MCF 10A (cell line): ENCODE measurements at regions not wholly inside any gene's neighbourhood (a gene's known extent, or its start where the extent isn't known, plus 50 kb on each side); places are given as distances from the start of the nearest gene placed in this dataset.

Experiments used
- BruUV-seq: library from RNA; stranded (reverse); fragments of 400-500 nt; replicated peaks from 2 replicates; lab custom pipeline; 2021; lab: Mats Ljungman, UMichigan
- CTCF ChIA-PET: fragments of 300-600 bp; sonication (Branson Sonifier 250); formaldehyde crosslinking; extraction: SDS; loops from one replicate; lab custom pipeline; 2021; ENCODE audit warnings: antibody characterized with exemption, inconsistent platforms; lab: Yijun Ruan, JAX
- POLR2A ChIA-PET: fragments of 300-600, 350-650 bp; sonication (Branson Sonifier 250); formaldehyde crosslinking; extraction: SDS; loops from one replicate; lab custom pipeline; 2020; ENCODE audit warnings: antibody characterized with exemption, inconsistent platforms; lab: Yijun Ruan, JAX
- DNase-seq: peaks from one replicate; pipeline ENCODE4 v3.0.0-alpha.2; 2018; ENCODE audit not compliant: unreplicated experiment
- H3K27ac Mint-ChIP-seq: one replicate; pipeline ENCODE4 v1.8.0; 2022; ENCODE audit warnings: mild to moderate bottlenecking, low read depth, mixed read lengths; ENCODE audit not compliant: unreplicated experiment
- H3K27me3 Mint-ChIP-seq: one replicate; pipeline ENCODE4 v1.8.0; 2022; ENCODE audit warnings: mixed read lengths; ENCODE audit not compliant: insufficient read depth, unreplicated experiment
- H3K36me3 Mint-ChIP-seq: one replicate; pipeline ENCODE4 v1.8.0; 2022; ENCODE audit warnings: mild to moderate bottlenecking, moderate library complexity, mixed read lengths; ENCODE audit not compliant: insufficient read depth, unreplicated experiment
- H3K4me1 Mint-ChIP-seq: one replicate; pipeline ENCODE4 v1.8.0; 2022; ENCODE audit warnings: mixed read lengths; ENCODE audit not compliant: insufficient read depth, unreplicated experiment
- H3K4me3 Mint-ChIP-seq: one replicate; pipeline ENCODE4 v1.8.0; 2022; ENCODE audit warnings: mild to moderate bottlenecking, moderate library complexity, mixed read lengths; ENCODE audit not compliant: unreplicated experiment
- H3K9me3 Mint-ChIP-seq: one replicate; pipeline ENCODE4 v1.8.0; 2022; ENCODE audit warnings: mixed read lengths; ENCODE audit not compliant: unreplicated experiment
- intact Hi-C: fragments of 100-400 bp; cut with micrococcal nuclease; formaldehyde crosslinking; loops from 2 replicates; pipeline ENCODE4 v1.14.1; 2022
- TF ChIP-seq, protein P1 (sequence below): fragments of 200-600 bp; IDR thresholded peaks from one replicate; pipeline ENCODE4 v1.8.0; 2022; ENCODE audit warnings: antibody characterized with exemption, mild to moderate bottlenecking; ENCODE audit not compliant: unreplicated experiment

- H3K4me3 Mint-ChIP-seq: no peak overlapping the region
- POLR2A ChIA-PET: interaction anchor here (1.1 to 1.6 kb wide), 3 partner anchors 9 to 15 kb away, joined by 3 to 5 read pairs (median 3); no protein-coding TSS in a partner anchor
- no peaks in the 10 kb centered on the region for H3K9me3 Mint-ChIP-seq
- H3K27ac Mint-ChIP-seq: peak overlapping the region; percentile 78
- H3K27me3 Mint-ChIP-seq: no peaks in the 10 kb centered on the region
- peaks cover 20% of the 10 kb centered on the region for H3K36me3 Mint-ChIP-seq
- CTCF ChIA-PET: no interaction called here
- TF ChIP-seq, protein P1, sequence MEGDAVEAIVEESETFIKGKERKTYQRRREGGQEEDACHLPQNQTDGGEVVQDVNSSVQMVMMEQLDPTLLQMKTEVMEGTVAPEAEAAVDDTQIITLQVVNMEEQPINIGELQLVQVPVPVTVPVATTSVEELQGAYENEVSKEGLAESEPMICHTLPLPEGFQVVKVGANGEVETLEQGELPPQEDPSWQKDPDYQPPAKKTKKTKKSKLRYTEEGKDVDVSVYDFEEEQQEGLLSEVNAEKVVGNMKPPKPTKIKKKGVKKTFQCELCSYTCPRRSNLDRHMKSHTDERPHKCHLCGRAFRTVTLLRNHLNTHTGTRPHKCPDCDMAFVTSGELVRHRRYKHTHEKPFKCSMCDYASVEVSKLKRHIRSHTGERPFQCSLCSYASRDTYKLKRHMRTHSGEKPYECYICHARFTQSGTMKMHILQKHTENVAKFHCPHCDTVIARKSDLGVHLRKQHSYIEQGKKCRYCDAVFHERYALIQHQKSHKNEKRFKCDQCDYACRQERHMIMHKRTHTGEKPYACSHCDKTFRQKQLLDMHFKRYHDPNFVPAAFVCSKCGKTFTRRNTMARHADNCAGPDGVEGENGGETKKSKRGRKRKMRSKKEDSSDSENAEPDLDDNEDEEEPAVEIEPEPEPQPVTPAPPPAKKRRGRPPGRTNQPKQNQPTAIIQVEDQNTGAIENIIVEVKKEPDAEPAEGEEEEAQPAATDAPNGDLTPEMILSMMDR: no peak
- BruUV-seq: TSS peak; percentile 61
- intact Hi-C loops: no loop called here
- DNase-seq: peak; percentile 57
- H3K4me1 Mint-ChIP-seq: peaks cover 40% of the 10 kb centered on the region
These were observed 92.6 kb downstream of the C9orf152 start for GRCh38 chr9:110115341-110115820.

DNA sequence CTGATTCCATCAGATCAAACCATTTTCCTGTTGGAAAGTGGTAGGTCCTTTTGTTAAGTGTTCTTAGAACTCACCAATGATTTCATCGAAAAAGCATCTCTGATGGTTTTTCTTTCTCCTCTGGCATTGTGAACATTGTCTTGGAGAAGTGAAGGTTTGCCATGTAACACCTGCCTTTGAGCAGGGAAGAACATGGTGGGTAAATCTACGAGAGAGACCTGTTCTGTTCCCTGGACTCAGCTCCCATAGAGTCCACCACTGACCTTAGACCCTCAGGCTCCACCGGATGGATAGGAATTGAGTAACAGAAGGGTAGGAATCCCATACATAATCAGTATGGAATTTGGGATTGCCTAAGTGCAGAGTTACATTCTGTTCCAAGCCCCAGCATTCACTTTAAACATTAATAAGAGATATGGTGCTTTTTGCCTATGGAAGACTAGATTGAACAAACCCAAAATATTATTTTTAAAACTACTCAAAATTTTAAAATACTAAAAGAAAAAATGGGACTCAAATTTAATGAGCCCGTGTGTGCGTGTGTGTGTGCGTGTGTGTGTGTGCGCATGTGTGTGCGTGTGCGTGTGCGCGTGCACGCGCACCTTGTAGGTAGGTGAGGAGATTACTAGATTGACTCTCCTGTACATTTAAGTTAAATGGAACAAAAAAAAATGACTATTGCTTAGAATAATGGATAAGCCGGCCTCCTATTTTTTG is 92.0 kb downstream of the C9orf152 start:
- no peaks in the 10 kb centered on the region for H3K27me3 Mint-ChIP-seq
- peak; percentile 88 for DNase-seq
- H3K36me3 Mint-ChIP-seq: peaks cover 20% of the 10 kb centered on the region
- TF ChIP-seq, protein P1: no peak
- BruUV-seq: no TSS peak
- H3K9me3 Mint-ChIP-seq: no peaks in the 10 kb centered on the region
- H3K4me3 Mint-ChIP-seq: peak overlapping the region; percentile 6
- H3K27ac Mint-ChIP-seq: peak overlapping the region; percentile 78
- CTCF ChIA-PET: interaction anchor here (1.0 to 1.5 kb wide), 3 partner anchors 11 to 35 kb away, joined by 3 read pairs; no protein-coding TSS in a partner anchor
- POLR2A ChIA-PET: interaction anchor here (0.7 to 1.6 kb wide), 8 partner anchors 8 to 411 kb away, joined by 3 to 17 read pairs (median 4); no protein-coding TSS in a partner anchor
- intact Hi-C loops: no loop called here
- H3K4me1 Mint-ChIP-seq: peaks cover 42% of the 10 kb centered on the region

GRCh38 chr9:110116543-110116885 is 91.4 kb downstream of the C9orf152 start:
- DNase-seq: peak; percentile 98
- Mint-ChIP-seq H3K36me3 (peaks cover 23% of the 10 kb centered on the region), H3K27me3 (no peaks in the 10 kb centered on the region), H3K9me3 (no peaks in the 10 kb centered on the region), H3K27ac (peak overlapping the region; percentile 78), H3K4me1 (peaks cover 47% of the 10 kb centered on the region), H3K4me3 (peak overlapping the region; percentile 6)
- intact Hi-C loops: no loop called here
- TF ChIP-seq, protein P1: no peak
- CTCF ChIA-PET: interaction anchor here (0.6 to 1.5 kb wide), 4 partner anchors 11 to 294 kb away, joined by 3 read pairs; no protein-coding TSS in a partner anchor
- no TSS peak for BruUV-seq
- POLR2A ChIA-PET: interaction anchor here (0.7 to 1.5 kb wide), 7 partner anchors 8 to 410 kb away, joined by 3 to 17 read pairs (median 5); no protein-coding TSS in a partner anchor

- no peak for DNase-seq
- Mint-ChIP-seq H3K36me3 (peaks cover 17% of the 10 kb centered on the region), H3K27me3 (no peaks in the 10 kb centered on the region), H3K9me3 (no peaks in the 10 kb centered on the region), H3K4me3 (no peak overlapping the region), H3K4me1 (peaks cover 48% of the 10 kb centered on the region), H3K27ac (no peak overlapping the region)
- TF ChIP-seq, protein P1: no peak
- no TSS peak for BruUV-seq
- ChIA-PET CTCF (no interaction called here), POLR2A (no interaction called here)
- intact Hi-C loops: no loop called here
These were observed 86.8 kb downstream of the C9orf152 start for GRCh38 chr9:110121170-110121569.
